GM19438 (cell line): ENCODE measurements at regions not wholly inside any gene's neighbourhood (a gene's known extent, or its start where the extent isn't known, plus 50 kb on each side); places are given as distances from the start of the nearest gene placed in this dataset.

ENCODE experiments used
- ATAC-seq: cut with Tn5 transposase; IDR thresholded peaks from one replicate; pipeline ENCODE4 v1.9.1; 2021; ENCODE audit warnings: low read depth; ENCODE audit not compliant: unreplicated experiment

DNA sequence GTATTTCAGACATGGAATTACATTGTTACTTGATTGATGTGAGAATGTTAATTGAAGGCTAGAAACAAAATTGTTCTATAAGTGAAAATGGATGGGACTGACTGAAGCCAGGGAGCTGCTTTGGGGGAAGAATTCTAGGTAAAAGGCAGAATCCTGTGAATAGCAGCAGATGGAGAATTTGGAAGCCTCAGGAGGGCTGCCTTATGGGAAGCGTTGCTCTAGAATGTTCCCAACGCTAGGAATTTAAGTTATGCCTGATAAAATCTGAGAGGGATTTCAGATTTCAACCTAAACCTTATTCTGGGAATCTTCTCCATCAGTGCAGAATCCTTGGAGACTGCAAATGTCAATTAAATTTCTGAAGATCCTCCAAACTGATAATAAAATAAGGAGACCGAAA lies 858.2 kb upstream of the FLRT2 start:
- no peak for ATAC-seq

DNA sequence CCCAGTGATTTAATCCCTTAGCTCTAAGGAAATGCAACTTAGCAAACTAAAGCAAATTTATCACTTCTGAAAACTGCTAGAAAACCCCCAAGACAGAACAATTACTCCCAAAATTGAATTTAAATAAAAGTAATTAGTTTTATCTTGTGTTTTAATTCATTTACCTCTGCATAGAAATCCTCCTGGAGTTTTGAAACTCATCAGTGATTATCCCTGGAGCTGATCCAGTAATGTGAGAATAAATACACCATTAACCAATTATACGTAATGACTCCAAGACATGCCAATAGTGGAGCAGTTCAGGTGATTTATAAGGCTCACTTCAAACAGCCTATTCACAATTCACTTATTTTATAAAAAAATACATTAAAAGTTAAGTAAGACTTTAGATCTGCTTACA lies 855.3 kb upstream of the FLRT2 start:
- ATAC-seq, result no peak

GRCh38 chr14:84686550-84686949 lies 843.4 kb upstream of the FLRT2 start:
- no peak for ATAC-seq

- ATAC-seq, result no peak
Observed at GRCh38 chr14:84688297-84689025, 841.5 kb upstream of the FLRT2 start.

GRCh38 chr14:84694161-84694560 lies 835.8 kb upstream of the FLRT2 start:
- ATAC-seq, result no peak

DNA sequence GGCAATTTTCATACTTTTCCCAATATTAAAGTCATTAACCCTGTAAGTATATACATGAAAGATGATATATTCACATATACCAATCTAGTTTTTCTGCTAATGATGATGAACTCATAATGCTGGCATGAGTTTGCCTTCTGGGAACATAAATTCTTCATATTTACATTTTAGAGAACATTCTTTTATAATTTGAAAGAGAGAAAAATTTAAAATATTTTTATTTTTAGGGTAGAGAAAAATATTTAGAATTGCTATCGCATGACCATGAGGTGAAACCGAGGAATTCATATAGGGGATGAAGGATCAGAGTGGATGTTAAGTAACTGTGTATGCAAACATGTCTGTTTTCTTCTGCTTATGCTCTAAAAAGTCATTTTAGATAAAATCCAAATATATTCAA lies 825.3 kb upstream of the FLRT2 start:
- ATAC-seq, result no peak

DNA sequence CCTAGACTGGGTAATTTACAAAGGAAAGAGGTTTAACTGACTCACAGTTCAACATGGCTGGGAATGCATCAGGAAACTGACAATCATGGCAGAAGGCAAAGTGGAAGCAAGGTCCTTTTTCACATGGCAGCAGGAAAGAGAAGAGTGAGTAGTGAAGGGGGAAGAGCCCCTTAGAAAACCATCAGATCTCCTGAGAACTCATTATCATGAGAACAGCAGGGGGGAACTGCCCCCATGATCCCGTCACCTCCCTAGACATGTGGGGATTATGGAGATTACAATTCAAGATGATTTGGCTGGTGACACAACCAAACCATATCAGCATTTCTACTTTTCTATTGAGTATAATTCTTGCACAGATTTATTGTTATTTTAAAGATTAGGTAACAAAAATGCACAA lies 822.1 kb upstream of the FLRT2 start:
- ATAC-seq, result no peak

DNA sequence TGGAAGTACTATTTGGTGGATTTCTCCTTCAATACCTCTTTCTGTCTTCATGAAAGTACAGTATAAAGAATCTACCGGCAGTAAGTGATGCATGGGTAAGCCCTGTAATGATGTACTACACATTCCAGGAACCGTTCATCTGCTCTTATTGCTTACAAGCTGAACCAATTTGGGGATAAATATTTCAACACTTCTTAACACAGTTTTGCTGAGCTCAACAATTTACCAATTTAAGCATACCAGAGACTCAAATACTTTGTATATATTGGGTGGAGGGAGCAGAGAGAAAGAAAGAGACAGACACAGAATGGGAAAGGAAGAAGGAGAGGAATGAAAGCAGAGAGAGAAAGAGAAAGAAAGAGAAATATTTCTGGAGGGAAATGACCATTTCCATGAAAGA lies 821.1 kb upstream of the FLRT2 start:
- no peak for ATAC-seq

- no peak for ATAC-seq
Observed at GRCh38 chr14:84726471-84726870, 803.5 kb upstream of the FLRT2 start.

DNA sequence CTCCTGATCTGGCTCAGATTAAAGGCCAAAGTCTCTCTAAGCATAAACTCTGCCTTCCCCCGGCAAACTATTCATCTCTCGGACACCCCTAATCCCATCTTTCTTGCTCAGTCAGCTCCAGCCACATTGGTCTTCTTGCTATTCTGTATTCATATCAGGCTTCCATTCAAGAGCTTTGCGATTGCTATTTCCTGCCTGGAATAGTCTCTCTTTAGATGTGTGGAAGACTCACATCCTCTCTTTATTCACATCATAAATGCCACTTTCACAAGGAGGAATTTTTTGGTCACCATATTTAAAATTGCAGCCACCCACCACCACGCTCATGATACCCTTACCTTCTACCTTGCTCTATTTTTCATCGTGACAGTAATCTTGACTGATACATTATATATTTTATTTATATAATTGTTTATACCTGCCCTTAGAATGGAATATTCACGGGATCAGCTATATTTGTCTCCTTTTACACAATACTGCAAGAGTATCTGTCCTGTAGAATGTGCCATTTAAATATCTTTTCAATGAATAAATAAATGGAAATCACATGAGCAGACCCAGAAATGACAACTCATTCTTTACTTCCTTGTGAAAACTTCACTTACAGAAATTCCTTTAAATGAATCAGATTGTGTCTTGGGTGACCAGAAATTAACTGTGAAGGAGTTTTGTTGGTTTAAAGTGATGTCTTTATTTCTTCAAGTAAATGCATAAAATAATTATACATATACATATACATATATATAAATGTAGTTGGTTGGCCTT lies 780.6 kb upstream of the FLRT2 start:
- no peak for ATAC-seq

GRCh38 chr14:84750284-84750683 lies 779.7 kb upstream of the FLRT2 start:
- no peak for ATAC-seq

- ATAC-seq, result no peak
Observed at GRCh38 chr14:84750763-84751554, 779.0 kb upstream of the FLRT2 start.

DNA sequence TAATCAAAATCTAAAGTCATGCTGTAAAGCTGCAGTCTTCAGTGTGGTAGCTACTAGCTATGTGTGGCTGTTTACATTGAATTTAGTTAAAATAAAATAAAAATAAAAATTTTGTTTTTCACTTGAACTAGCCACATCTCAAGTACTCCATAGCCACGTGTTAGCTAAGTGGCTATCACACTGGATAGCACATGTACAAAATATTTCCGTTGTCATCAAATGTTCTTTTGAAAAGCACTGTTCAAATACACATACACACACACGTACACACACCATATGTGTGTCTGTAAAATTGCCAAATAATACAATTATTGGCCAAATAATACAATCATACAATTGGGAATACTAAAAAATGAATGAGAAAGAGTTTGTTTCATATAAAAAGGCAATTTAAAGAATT lies 778.2 kb upstream of the FLRT2 start:
- ATAC-seq, result no peak

GRCh38 chr14:84760489-84761126 lies 769.3 kb upstream of the FLRT2 start:
- no peak for ATAC-seq

DNA sequence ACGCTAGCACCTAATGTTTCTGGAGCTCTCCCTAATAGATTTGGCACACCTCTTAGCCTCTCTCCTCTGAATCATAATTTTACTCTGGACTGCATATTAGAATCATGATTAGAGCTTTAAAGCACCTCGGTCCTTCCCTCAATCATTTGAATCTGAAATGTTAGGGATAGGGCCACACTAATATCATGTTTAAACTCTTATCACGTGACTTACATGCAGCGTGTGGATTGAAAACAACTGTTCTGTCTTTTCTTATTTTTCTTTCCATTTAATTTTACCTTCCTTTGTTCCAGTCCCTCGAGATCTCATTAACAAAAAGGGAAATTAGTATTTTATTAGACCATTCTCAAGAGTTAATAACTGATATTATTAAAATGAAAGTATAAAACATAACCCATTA lies 762.5 kb upstream of the FLRT2 start:
- ATAC-seq, result no peak

DNA sequence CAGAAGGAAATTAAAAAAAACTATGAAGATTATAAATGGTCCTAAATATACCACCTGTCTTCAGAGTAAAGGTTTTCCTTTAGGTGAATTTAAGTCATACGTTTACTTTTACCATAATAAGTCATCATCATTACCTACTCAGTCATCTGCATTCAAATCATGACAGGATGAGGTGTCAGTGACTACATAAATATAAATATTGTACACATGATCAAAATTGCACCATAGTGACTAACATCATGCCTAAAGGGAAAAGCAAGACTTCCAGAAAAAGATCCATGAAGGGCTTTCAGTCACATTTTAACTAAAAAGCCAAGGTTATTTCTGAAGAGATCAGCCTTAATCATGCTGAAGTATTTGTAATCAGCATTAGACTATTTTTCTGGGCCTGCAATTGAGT lies 759.9 kb upstream of the FLRT2 start:
- ATAC-seq, result no peak

DNA sequence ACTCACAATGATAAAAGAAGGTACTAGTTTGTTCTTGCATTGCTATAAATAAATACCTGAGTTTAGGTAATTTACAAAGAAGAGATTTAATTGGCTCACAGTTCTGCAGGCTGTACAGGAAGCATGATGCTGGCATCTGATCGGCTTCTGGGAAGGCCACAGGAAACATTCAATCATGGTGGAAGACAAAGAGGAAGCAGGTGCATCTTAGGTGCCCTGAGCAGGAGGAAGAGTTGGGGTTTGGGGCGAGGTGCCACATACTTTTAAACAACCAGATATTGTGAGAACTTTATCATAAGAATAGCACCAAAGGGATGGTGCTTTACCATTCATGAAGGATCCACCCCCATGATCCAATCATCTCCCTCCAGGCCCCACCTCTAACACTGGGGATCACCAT lies 752.6 kb upstream of the FLRT2 start:
- no peak for ATAC-seq

- no peak for ATAC-seq
Observed at GRCh38 chr14:84782902-84783301, 747.0 kb upstream of the FLRT2 start.

GRCh38 chr14:84783511-84783910 lies 746.4 kb upstream of the FLRT2 start:
- no peak for ATAC-seq

- no peak for ATAC-seq
Observed at GRCh38 chr14:84785996-84786395, 743.9 kb upstream of the FLRT2 start.

- ATAC-seq, result no peak
Observed at GRCh38 chr14:84789012-84789411, 740.9 kb upstream of the FLRT2 start.
